GM23248 (cell line): ENCODE measurements at regions not wholly inside any gene's neighbourhood (a gene's known extent, or its start where the extent isn't known, plus 50 kb on each side); places are given as distances from the start of the nearest gene placed in this dataset.

Source experiments
- DNase-seq: peaks from one replicate; pipeline ENCODE4 v3.0.0-alpha.2; 2015
- H2AFZ ChIP-seq: fragments of 200-600 bp; sonication (generic); 2 replicates; pipeline ENCODE4 v1.6.1; 2016; ENCODE audit warnings: antibody characterized with exemption
- H3F3A ChIP-seq: fragments of 200-600 bp; sonication (generic); 2 replicates; pipeline ENCODE4 v1.6.1; 2016; ENCODE audit warnings: mild to moderate bottlenecking, antibody characterized with exemption, mixed run types; ENCODE audit not compliant: insufficient read depth
- H3K27ac ChIP-seq: fragments of 200-600 bp; sonication (generic); 2 replicates; pipeline ENCODE4 v1.5.1; 2016; ENCODE audit warnings: mild to moderate bottlenecking
- H3K27me3 ChIP-seq: fragments of 200-600 bp; sonication (generic); replicated peaks from 2 replicates; pipeline ENCODE4 v1.6.1; 2016; ENCODE audit warnings: mild to moderate bottlenecking; ENCODE audit not compliant: insufficient read depth
- H3K36me3 ChIP-seq: fragments of 200-600 bp; sonication (generic); 2 replicates; pipeline ENCODE4 v1.6.1; 2016; ENCODE audit warnings: low read depth, mild to moderate bottlenecking
- H3K4me1 ChIP-seq: fragments of 200-600 bp; sonication (generic); 2 replicates; pipeline ENCODE4 v1.6.1; 2016; ENCODE audit warnings: mild to moderate bottlenecking; ENCODE audit not compliant: insufficient read depth
- H3K4me2 ChIP-seq: fragments of 200-600 bp; sonication (generic); one replicate; pipeline ENCODE4 v1.6.1; 2016; ENCODE audit warnings: mild to moderate bottlenecking; ENCODE audit not compliant: unreplicated experiment
- H3K4me3 ChIP-seq: fragments of 200-600 bp; sonication (generic); 2 replicates; pipeline ENCODE4 v1.5.1; 2016; ENCODE audit warnings: mild to moderate bottlenecking
- H3K79me2 ChIP-seq: fragments of 200-600 bp; sonication (generic); 2 replicates; pipeline ENCODE4 v1.6.1; 2016; ENCODE audit warnings: mild to moderate bottlenecking; ENCODE audit not compliant: insufficient read depth
- H3K9ac ChIP-seq: fragments of 200-600 bp; sonication (generic); 2 replicates; pipeline ENCODE4 v1.6.1; 2016; ENCODE audit warnings: mild to moderate bottlenecking
- H3K9me2 ChIP-seq: fragments of 200-600 bp; sonication (generic); 2 replicates; pipeline ENCODE4 v1.6.1; 2016; ENCODE audit warnings: mixed run types, mild to moderate bottlenecking, moderate library complexity; ENCODE audit not compliant: insufficient read depth
- H3K9me3 ChIP-seq: fragments of 200-600 bp; sonication (generic); one replicate; pipeline ENCODE4 v1.6.1; 2017; ENCODE audit warnings: low read depth
- H4K20me1 ChIP-seq: fragments of 200-600 bp; sonication (generic); 2 replicates; pipeline ENCODE4 v1.6.0; 2016; ENCODE audit not compliant: insufficient read depth
- EZH2 ChIP-seq: fragments of 200-600 bp; sonication (generic); IDR thresholded peaks from 2 replicates; pipeline ENCODE4 v1.6.1; 2018; ENCODE audit warnings: antibody characterized with exemption, mild to moderate bottlenecking; ENCODE audit not compliant: insufficient read depth, poor library complexity, severe bottlenecking
- EZH2phosphoT487 ChIP-seq: fragments of 200-600 bp; sonication (generic); IDR thresholded peaks from 2 replicates; pipeline ENCODE4 v1.6.1; 2018; ENCODE audit warnings: antibody characterized with exemption, moderate library complexity, mild to moderate bottlenecking, low read depth; ENCODE audit not compliant: insufficient read depth
- WGBS, 2 experiments: methylation state at CpG; one replicate each; pipeline ENCODE4 v1.1.6; 2015 to 2017; ENCODE audit warnings: low lambda C conversion rate in 2 of 2, low coverage in 1 of 2; ENCODE audit errors: missing lambda C conversion rate in 2 of 2; 5-methylcytosine and 5-hydroxymethylcytosine counted together
- in situ Hi-C: fragments of 300-500 bp; cut with MboI; formaldehyde crosslinking; loops from 2 replicates; pipeline ENCODE4 v1.15.0; 2020

DNA sequence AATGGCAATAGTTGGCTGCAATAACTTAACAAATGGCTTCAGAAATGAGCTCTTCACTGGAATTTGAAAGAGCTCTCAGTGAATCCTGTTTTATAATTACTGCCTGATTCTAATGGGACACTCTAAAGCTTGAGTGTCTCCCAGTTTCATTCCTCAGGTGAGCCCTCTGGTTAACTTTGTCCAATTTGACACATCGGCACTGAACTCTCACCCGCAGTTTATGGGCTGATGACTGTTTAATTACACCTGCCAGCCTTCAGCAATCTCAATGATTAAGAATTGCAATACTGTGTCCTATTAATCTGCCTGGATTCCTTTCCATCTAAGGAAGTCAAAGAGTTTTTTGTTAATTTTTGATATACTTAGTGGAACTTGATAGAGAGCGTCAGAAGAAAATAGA lies 110.7 kb upstream of the NABP1 start:
- DNase-seq: no peak
- Histone ChIP-seq H2AFZ (peak overlapping the region; percentile 17; the same call in 1 of the 2 replicates), H3K79me2 (no peaks in the 10 kb centered on the region), H3K4me2 (no peak overlapping the region), H3K27me3 (no peaks in the 10 kb centered on the region), H3K9me3 (no peaks in the 10 kb centered on the region), H3K4me3 (no peak overlapping the region), H3K9ac (no peak overlapping the region), H4K20me1 (no peaks in the 10 kb centered on the region), H3F3A (no peaks in the 10 kb centered on the region), H3K9me2 (no peaks in the 10 kb centered on the region), H3K36me3 (no peaks in the 10 kb centered on the region), H3K4me1 (peaks cover 18% of the 10 kb centered on the region), H3K27ac (no peak overlapping the region)
- TF ChIP-seq EZH2 (no peak), EZH2phosphoT487 (no peak)
- in situ Hi-C loops: loop anchor here (25.0 kb wide), 2 partner anchors 245 to 720 kb away; no protein-coding TSS in a partner anchor
- 96 to 98% methylated on average over 3 of the region's 3 CpGs for WGBS, 2 experiments

DNA sequence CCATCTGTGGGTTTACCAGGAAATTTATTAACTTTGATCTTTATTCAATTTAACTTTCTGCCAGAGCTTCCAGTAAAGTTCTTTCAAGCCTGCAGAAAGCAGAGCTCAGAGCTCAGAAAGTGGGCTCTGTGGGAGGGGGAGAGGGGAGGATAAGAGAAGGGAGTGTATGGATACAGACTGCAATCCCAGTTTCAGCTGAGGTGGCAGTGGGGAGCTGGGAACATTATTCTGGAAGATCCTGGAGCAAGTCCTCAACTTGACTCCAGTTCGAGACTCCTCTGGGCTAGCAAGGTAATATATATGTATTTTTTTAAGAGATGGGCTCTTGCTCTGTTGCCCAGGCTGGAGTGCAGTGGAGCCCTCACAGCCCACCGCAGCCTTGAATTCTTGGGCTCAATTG lies 108.9 kb upstream of the NABP1 start:
- Histone ChIP-seq H3K36me3 (no peaks in the 10 kb centered on the region), H3K4me3 (no peak overlapping the region), H3K27ac (no peak overlapping the region), H4K20me1 (no peaks in the 10 kb centered on the region), H2AFZ (no peak overlapping the region), H3K4me2 (no peak overlapping the region), H3K9me3 (no peaks in the 10 kb centered on the region), H3F3A (no peaks in the 10 kb centered on the region), H3K4me1 (peaks cover 30% of the 10 kb centered on the region), H3K27me3 (no peaks in the 10 kb centered on the region), H3K9me2 (no peaks in the 10 kb centered on the region), H3K9ac (no peak overlapping the region), H3K79me2 (no peaks in the 10 kb centered on the region)
- TF ChIP-seq EZH2phosphoT487: no peak
- no peak for TF ChIP-seq EZH2
- no peak for DNase-seq
- in situ Hi-C loops: loop anchor here (25.0 kb wide), 2 partner anchors 243 to 718 kb away; no protein-coding TSS in a partner anchor
- 97% methylated on average over 2 of the region's 2 CpGs for WGBS, 2 experiments

DNA sequence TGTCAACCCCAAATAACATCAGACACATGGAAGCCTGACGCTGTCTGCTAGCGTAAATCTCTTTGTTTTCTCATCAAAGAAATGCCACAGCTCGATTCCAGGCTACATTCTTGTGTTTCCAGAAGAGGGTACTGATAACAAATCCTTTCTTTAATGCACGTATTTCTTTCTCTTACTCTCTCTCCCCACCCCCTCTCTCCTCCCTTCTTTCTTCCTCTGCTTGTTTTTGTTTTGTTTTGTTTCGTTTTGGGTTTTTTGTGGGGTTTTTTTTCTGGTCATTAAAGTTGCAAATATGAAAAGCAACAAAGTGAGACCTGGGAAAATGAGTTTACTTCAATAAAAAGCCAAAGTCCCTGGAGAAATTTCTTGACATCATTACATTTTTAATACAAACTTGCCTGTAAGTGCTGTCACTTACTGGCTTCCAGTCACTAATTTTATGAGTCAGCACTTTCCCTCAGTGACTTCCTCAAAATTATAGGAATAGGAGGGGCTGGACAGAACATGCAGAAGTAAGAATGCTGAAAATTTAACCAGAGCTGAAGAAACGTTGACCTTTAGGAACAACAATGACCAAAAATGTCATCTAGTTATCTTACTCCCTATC lies 106.7 kb upstream of the NABP1 start:
- 11 to 13% methylated on average over 6 of the region's 6 CpGs for WGBS, 2 experiments
- DNase-seq: peak; percentile 74
- peak overlapping the region; percentile 52 for H2AFZ ChIP-seq
- H3K4me1 ChIP-seq: peaks cover 37% of the 10 kb centered on the region
- H4K20me1 ChIP-seq: no peaks in the 10 kb centered on the region
- H3K4me3 ChIP-seq: peak overlapping the region; percentile 54
- TF ChIP-seq EZH2phosphoT487: no peak
- no peak for TF ChIP-seq EZH2
- no peaks in the 10 kb centered on the region for H3K79me2 ChIP-seq
- H3K9ac ChIP-seq: peak overlapping the region; percentile 41
- H3K4me2 ChIP-seq: peak overlapping the region; percentile 85
- H3K9me3 ChIP-seq: no peaks in the 10 kb centered on the region
- no peaks in the 10 kb centered on the region for H3K27me3 ChIP-seq
- H3K9me2 ChIP-seq: no peaks in the 10 kb centered on the region
- no peaks in the 10 kb centered on the region for H3F3A ChIP-seq
- in situ Hi-C loops: loop anchor here (5.0 to 25.0 kb wide), 3 partner anchors 121 to 716 kb away; no protein-coding TSS in a partner anchor
- H3K36me3 ChIP-seq: no peaks in the 10 kb centered on the region
- peak overlapping the region; percentile 12; the same call in 1 of the 2 replicates for H3K27ac ChIP-seq

DNA sequence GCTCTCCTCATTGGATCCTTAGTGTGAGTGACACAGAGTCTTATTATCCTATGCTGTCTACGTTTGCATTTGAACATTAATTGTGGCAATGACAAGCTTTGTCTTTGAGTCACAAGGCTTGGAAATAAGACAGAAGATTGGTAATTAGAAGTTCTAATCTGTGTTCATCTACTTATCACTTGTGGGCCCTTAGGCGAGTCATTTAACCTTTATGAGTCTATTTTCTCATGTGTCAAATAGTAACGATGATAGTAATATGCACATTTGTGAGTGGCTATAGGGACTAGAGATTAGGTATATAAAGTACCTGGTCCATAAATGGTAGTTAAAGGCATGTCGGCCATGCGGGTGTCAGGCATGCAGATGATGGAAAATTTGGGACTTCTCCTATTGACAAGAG lies 105.6 kb upstream of the NABP1 start:
- TF ChIP-seq EZH2phosphoT487: no peak
- TF ChIP-seq EZH2: no peak
- 83 to 85% methylated on average over 5 of the region's 5 CpGs for WGBS, 2 experiments
- H3F3A ChIP-seq: no peaks in the 10 kb centered on the region
- H3K27me3 ChIP-seq: no peaks in the 10 kb centered on the region
- no peak overlapping the region for H3K4me2 ChIP-seq
- no peaks in the 10 kb centered on the region for H4K20me1 ChIP-seq
- no peak for DNase-seq
- H2AFZ ChIP-seq: no peak overlapping the region
- H3K79me2 ChIP-seq: no peaks in the 10 kb centered on the region
- no peak overlapping the region for H3K9ac ChIP-seq
- H3K4me3 ChIP-seq: no peak overlapping the region
- no peaks in the 10 kb centered on the region for H3K9me2 ChIP-seq
- in situ Hi-C loops: loop anchor here (5.0 to 25.0 kb wide), 3 partner anchors 120 to 715 kb away; no protein-coding TSS in a partner anchor
- no peaks in the 10 kb centered on the region for H3K9me3 ChIP-seq
- peaks cover 30% of the 10 kb centered on the region for H3K4me1 ChIP-seq
- no peak overlapping the region for H3K27ac ChIP-seq
- no peaks in the 10 kb centered on the region for H3K36me3 ChIP-seq
